Memory B cell (primary cell): ENCODE measurements at regions not wholly inside any gene's neighbourhood (a gene's known extent, or its start where the extent isn't known, plus 50 kb on each side); places are given as distances from the start of the nearest gene placed in this dataset.

Experiments used
- ATAC-seq: fragments of 150-1000 bp; cut with Tn5 transposase; 2 replicates; pipeline ENCODE4 v1.10.0; 2021; ENCODE audit warnings: low read depth, mild to moderate bottlenecking, moderate library complexity
- DNase-seq, 2 donors: peaks; one replicate each; pipeline ENCODE4 v3.0.0; 2022; ENCODE audit warnings: low spot score in 2 of 2
- H3K27ac Mint-ChIP-seq: one replicate; pipeline ENCODE4 v1.8.0; 2022; ENCODE audit warnings: mild to moderate bottlenecking, moderate library complexity, mixed read lengths
- H3K27me3 Mint-ChIP-seq: one replicate; pipeline ENCODE4 v1.8.0; 2022; ENCODE audit warnings: mixed read lengths
- H3K36me3 Mint-ChIP-seq: one replicate; pipeline ENCODE4 v1.8.0; 2022; ENCODE audit warnings: mild to moderate bottlenecking, mixed read lengths
- H3K4me1 Mint-ChIP-seq: one replicate; pipeline ENCODE4 v1.8.0; 2022; ENCODE audit warnings: mixed read lengths
- H3K4me3 Mint-ChIP-seq: one replicate; pipeline ENCODE4 v1.8.0; 2022; ENCODE audit warnings: mild to moderate bottlenecking, moderate library complexity, mixed read lengths
- H3K9me3 Mint-ChIP-seq: one replicate; pipeline ENCODE4 v1.8.0; 2022; ENCODE audit warnings: mixed read lengths

- no peaks in the 10 kb centered on the region for H3K27me3 Mint-ChIP-seq
- ATAC-seq (no peak), DNase-seq (no peak)
- H3K9me3 Mint-ChIP-seq, result peaks cover 1% of the 10 kb centered on the region
- H3K27ac Mint-ChIP-seq, result no peak overlapping the region
- no peaks in the 10 kb centered on the region for H3K4me1 Mint-ChIP-seq
- H3K36me3 Mint-ChIP-seq, result peaks cover 2% of the 10 kb centered on the region
- no peak overlapping the region for H3K4me3 Mint-ChIP-seq
Measured at GRCh38 chr6:149203509-149203908, 114.0 kb upstream of the TAB2 start.

DNA sequence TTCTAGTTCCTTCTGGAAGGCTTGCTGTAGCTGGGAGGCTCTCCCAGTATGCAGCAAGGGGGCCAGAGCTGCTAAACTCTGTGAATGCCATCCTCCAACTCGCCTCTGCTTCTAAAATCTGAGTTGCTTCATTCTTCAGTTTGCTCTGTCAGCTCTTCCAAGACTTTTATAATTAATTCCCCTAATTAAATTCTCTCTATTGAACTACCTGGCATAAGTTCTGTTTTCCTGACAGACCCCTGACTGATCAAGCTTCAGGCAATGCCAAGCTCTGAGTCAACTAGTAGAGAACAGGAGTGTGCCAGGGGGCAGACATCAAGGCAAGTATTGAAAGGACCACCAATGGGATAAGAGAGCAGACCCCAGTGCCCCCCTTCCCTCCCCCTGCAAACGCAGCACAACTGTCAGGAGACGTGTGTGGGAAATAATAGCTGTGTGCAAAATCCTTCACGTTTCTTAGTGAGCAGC lies 109.3 kb upstream of the TAB2 start:
- Mint-ChIP-seq H3K27me3 (no peaks in the 10 kb centered on the region), H3K4me1 (peaks cover 12% of the 10 kb centered on the region), H3K4me3 (no peak overlapping the region), H3K9me3 (no peaks in the 10 kb centered on the region), H3K27ac (no peak overlapping the region), H3K36me3 (no peaks in the 10 kb centered on the region)
- DNase-seq (no peak), ATAC-seq (no peak)

DNA sequence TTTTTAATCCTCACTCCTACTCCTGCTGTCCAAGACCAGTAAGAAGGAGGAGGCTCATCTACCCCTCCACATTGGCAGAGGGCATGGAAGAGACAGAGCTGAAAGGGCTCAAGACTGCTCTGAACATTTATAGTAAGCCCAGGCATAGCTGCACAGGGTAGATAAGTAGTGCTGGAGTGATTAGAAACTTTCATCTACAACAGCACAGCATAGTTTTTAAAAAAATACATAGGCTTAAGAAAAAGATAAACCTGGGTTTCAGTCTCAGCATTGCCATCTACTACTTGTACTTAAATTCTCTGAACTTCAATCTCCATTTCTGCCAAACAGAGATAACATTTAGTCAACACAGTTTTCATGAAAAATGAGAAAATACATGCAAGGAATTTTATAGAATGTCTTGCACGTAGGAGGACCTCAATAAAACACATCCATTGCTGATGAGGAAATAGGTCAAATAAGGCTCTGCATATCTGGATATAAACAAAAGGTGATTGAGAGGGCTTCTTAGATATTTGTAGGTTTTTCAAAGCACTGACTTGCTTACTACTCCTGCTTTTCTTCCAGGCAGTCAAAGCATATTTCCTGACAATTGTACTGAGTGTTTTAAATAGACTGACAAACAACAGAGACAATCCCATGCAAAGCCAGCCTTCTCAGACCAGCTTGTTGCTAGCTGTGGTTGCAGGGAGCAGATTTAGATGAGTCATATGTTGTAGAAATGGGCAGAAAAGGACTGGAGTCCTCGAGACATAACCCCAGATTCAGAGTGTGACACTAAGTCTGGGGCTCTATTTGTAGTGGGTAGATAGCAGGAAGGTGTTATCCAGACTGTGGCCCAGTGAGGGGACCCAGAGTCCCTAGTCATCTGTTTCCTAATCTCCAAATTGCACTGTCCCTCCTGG lies 107.4 kb upstream of the TAB2 start:
- H3K27me3 Mint-ChIP-seq, result no peaks in the 10 kb centered on the region
- DNase-seq (no peak), ATAC-seq (no peak)
- H3K36me3 Mint-ChIP-seq, result no peaks in the 10 kb centered on the region
- peak overlapping the region; percentile 78 for H3K27ac Mint-ChIP-seq
- H3K9me3 Mint-ChIP-seq, result no peaks in the 10 kb centered on the region
- peaks cover 12% of the 10 kb centered on the region for H3K4me1 Mint-ChIP-seq
- no peak overlapping the region for H3K4me3 Mint-ChIP-seq

- Mint-ChIP-seq H3K4me1 (peaks cover 12% of the 10 kb centered on the region), H3K27me3 (no peaks in the 10 kb centered on the region), H3K27ac (peak overlapping the region; percentile 78), H3K9me3 (no peaks in the 10 kb centered on the region), H3K36me3 (no peaks in the 10 kb centered on the region), H3K4me3 (peak overlapping the region; percentile 71)
- peak; percentile 95 for ATAC-seq
- peak; percentile 16 to 39 for DNase-seq
Measured at GRCh38 chr6:149211046-149211571, 106.4 kb upstream of the TAB2 start.

DNA sequence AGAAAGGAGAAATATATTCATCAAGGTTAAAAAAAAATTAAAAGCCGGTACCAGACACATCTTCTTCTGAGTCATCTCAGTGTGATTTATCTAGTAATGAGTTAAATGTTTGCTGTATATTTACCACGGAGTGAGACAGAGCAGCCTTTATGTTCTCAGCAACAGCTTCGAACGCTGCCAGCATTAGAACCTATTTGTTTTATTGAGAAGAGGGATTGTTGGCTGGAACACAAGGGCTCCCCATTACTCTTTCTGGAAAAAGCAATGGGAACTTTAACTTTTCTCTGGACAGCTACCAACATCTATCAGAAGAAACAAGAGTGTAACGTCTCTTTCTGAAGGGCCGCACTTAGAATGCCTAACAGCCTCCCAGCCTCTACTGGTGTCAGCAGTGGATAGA lies 105.3 kb upstream of the TAB2 start:
- Mint-ChIP-seq H3K9me3 (no peaks in the 10 kb centered on the region), H3K4me1 (peaks cover 12% of the 10 kb centered on the region), H3K27ac (no peak overlapping the region), H3K4me3 (no peak overlapping the region), H3K27me3 (no peaks in the 10 kb centered on the region), H3K36me3 (no peaks in the 10 kb centered on the region)
- DNase-seq, result no peak
- no peak for ATAC-seq

GRCh38 chr6:149212892-149213801 lies 104.4 kb upstream of the TAB2 start:
- no peak for DNase-seq
- Mint-ChIP-seq H3K9me3 (no peaks in the 10 kb centered on the region), H3K4me3 (no peak overlapping the region), H3K4me1 (peaks cover 12% of the 10 kb centered on the region), H3K27ac (no peak overlapping the region), H3K27me3 (no peaks in the 10 kb centered on the region), H3K36me3 (no peaks in the 10 kb centered on the region)
- ATAC-seq, result peak; percentile 43

- Mint-ChIP-seq H3K9me3 (no peaks in the 10 kb centered on the region), H3K4me1 (peaks cover 14% of the 10 kb centered on the region), H3K36me3 (no peaks in the 10 kb centered on the region), H3K27ac (no peak overlapping the region), H3K4me3 (no peak overlapping the region), H3K27me3 (no peaks in the 10 kb centered on the region)
- ATAC-seq, result no peak
- no peak for DNase-seq
Measured at GRCh38 chr6:149213829-149214228, 103.7 kb upstream of the TAB2 start.

- Mint-ChIP-seq H3K27ac (no peak overlapping the region), H3K36me3 (no peaks in the 10 kb centered on the region), H3K4me1 (peaks cover 2% of the 10 kb centered on the region), H3K4me3 (no peak overlapping the region), H3K9me3 (no peaks in the 10 kb centered on the region), H3K27me3 (no peaks in the 10 kb centered on the region)
- ATAC-seq (no peak), DNase-seq (no peak)
Measured at GRCh38 chr6:149216459-149216858, 101.1 kb upstream of the TAB2 start.

GRCh38 chr6:149217466-149217888 lies 100.0 kb upstream of the TAB2 start:
- DNase-seq (no peak), ATAC-seq (no peak)
- Mint-ChIP-seq H3K27me3 (no peaks in the 10 kb centered on the region), H3K9me3 (no peaks in the 10 kb centered on the region), H3K4me1 (peaks cover 2% of the 10 kb centered on the region), H3K27ac (no peak overlapping the region), H3K36me3 (no peaks in the 10 kb centered on the region), H3K4me3 (no peak overlapping the region)

- ATAC-seq (no peak), DNase-seq (no peak)
- H3K4me1 Mint-ChIP-seq, result peaks cover 2% of the 10 kb centered on the region
- no peaks in the 10 kb centered on the region for H3K36me3 Mint-ChIP-seq
- no peak overlapping the region for H3K4me3 Mint-ChIP-seq
- no peaks in the 10 kb centered on the region for H3K9me3 Mint-ChIP-seq
- no peaks in the 10 kb centered on the region for H3K27me3 Mint-ChIP-seq
- no peak overlapping the region for H3K27ac Mint-ChIP-seq
Measured at GRCh38 chr6:149218471-149218870, 99.0 kb upstream of the TAB2 start.

GRCh38 chr6:149218915-149219314 lies 98.6 kb upstream of the TAB2 start:
- H3K4me3 Mint-ChIP-seq, result no peak overlapping the region
- H3K27me3 Mint-ChIP-seq, result no peaks in the 10 kb centered on the region
- no peaks in the 10 kb centered on the region for H3K36me3 Mint-ChIP-seq
- peaks cover 2% of the 10 kb centered on the region for H3K4me1 Mint-ChIP-seq
- ATAC-seq (no peak), DNase-seq (no peak)
- H3K9me3 Mint-ChIP-seq, result no peaks in the 10 kb centered on the region
- H3K27ac Mint-ChIP-seq, result no peak overlapping the region

DNA sequence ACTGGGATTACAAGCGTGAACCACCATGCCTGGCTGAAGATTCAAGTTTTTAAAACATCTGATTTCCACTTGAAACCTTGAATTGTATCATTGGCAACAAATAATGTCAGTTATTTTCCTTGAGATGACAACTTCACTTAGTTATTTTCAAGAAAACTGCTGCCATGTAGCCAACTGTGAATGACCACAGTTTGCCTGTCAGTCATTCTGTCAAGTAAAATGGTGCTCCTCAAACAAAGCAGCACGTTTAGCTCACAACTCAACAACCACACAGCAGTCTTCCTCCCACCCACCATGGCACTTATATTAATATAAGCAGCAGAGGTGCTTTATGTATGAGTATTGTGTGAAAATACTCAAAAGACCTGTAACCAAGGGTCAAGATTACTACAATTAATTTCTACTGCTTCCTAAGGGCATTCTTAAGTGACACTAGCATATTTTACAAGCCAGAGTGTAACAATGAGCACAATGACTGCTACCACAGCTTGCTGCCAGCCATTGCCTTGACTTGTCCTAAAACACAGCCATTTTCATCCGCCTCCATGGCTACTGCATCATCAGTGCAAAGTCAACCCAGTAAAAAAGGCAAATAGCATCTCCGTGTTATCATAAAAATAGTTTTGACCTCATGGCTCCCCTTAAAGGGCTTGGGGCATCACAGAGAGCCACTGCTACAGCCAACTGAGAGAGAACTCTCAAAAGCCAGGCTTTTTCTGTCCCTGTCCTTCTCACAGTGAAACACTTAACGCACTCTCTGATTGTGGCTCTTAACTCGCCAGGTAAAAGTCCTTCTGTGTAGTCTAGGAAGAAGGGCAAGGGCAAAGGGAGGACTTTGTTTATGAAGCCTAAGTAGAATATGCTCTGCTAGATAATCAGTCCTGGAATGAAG lies 96.4 kb upstream of the TAB2 start:
- H3K4me1 Mint-ChIP-seq, result peaks cover 2% of the 10 kb centered on the region
- no peaks in the 10 kb centered on the region for H3K36me3 Mint-ChIP-seq
- ATAC-seq, result no peak

DNA sequence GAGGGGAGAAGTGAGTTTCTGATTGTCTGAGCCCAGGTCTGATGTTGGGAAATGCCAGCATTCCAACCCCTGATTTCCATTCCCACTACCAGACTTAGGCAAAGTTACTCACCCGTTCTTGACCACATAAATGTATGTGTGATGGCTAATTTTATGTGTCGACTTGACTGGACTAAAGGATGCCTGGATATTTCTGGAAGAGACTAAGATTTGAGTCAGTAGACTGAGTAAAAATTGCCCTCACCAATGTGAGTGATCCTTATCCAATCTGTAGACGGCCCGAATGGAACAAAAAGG lies 95.8 kb upstream of the TAB2 start:
- ATAC-seq (no peak), DNase-seq (no peak)
- Mint-ChIP-seq H3K27ac (no peak overlapping the region), H3K9me3 (no peaks in the 10 kb centered on the region), H3K36me3 (no peaks in the 10 kb centered on the region), H3K4me3 (no peak overlapping the region), H3K27me3 (no peaks in the 10 kb centered on the region), H3K4me1 (peaks cover 2% of the 10 kb centered on the region)

More for the DNA sequence above, 96.4 kb upstream of the TAB2 start:
- Mint-ChIP-seq H3K4me3 (no peak overlapping the region), H3K27ac (no peak overlapping the region), H3K9me3 (no peaks in the 10 kb centered on the region), H3K27me3 (no peaks in the 10 kb centered on the region)
- no peak for DNase-seq
